WTC11 (cell line): ENCODE measurements at regions not wholly inside any gene's neighbourhood (a gene's known extent, or its start where the extent isn't known, plus 50 kb on each side); places are given as distances from the start of the nearest gene placed in this dataset.
"Not testable (repeated sequence)": the region's sequence is repeated elsewhere in the genome, so short reads cannot be mapped to it uniquely, and the experiment has no call there.

ENCODE experiments used
- ATAC-seq: fragments of 200-7000 bp; cut with Tn5 transposase; 2 replicates; pipeline ENCODE4 v1.10.0; 2021; ENCODE audit warnings: mild to moderate bottlenecking, moderate library complexity
- CTCF ChIA-PET: fragments of 300-600 bp; sonication (Branson Sonifier 250); formaldehyde crosslinking; loops from one replicate; lab custom pipeline; 2021; ENCODE audit warnings: antibody characterized with exemption; lab: Charles Lee
- POLR2A ChIA-PET: fragments of 350-600 bp; sonication (Branson Sonifier 250); formaldehyde crosslinking; loops from one replicate; lab custom pipeline; 2021; ENCODE audit warnings: antibody characterized with exemption; lab: Charles Lee
- DNase-seq: peaks from one replicate; pipeline ENCODE4 v3.0.0; 2021; ENCODE audit warnings: low spot score
- H3K27ac Mint-ChIP-seq: 2 replicates; pipeline ENCODE4 v1.8.0; 2021; ENCODE audit warnings: mixed read lengths
- H3K27me3 Mint-ChIP-seq: 2 replicates; pipeline ENCODE4 v1.8.0; 2021; ENCODE audit warnings: low read depth, mild to moderate bottlenecking, moderate library complexity, mixed read lengths
- H3K36me3 Mint-ChIP-seq: 2 replicates; pipeline ENCODE4 v1.8.0; 2021; ENCODE audit warnings: mixed read lengths
- H3K4me1 Mint-ChIP-seq: 2 replicates; pipeline ENCODE4 v1.8.0; 2022; ENCODE audit warnings: mixed read lengths
- H3K4me3 Mint-ChIP-seq: 2 replicates; pipeline ENCODE4 v1.8.0; 2021; ENCODE audit warnings: mild to moderate bottlenecking, moderate library complexity, mixed read lengths
- H3K9me3 Mint-ChIP-seq: 2 replicates; pipeline ENCODE4 v1.8.0; 2021; ENCODE audit warnings: mixed read lengths
- TEAD4 ChIP-seq: sonication (generic); formaldehyde crosslinking; IDR thresholded peaks from 2 replicates; pipeline ENCODE4 v1.8.0; 2022; ENCODE audit warnings: mild to moderate bottlenecking, missing genetic modification reagents
- ZNF512 ChIP-seq: sonication (generic); formaldehyde crosslinking; IDR thresholded peaks from 2 replicates; pipeline ENCODE4 v1.8.1; 2022; ENCODE audit warnings: missing genetic modification reagents, borderline replicate concordance

- no peak for TF ChIP-seq ZNF512
- no peak for TF ChIP-seq TEAD4 (CRISPR knock-in tag)
Measured at GRCh38 chr5:20832204-20833080, 844.4 kb upstream of the CDH18 start (continued).

DNA sequence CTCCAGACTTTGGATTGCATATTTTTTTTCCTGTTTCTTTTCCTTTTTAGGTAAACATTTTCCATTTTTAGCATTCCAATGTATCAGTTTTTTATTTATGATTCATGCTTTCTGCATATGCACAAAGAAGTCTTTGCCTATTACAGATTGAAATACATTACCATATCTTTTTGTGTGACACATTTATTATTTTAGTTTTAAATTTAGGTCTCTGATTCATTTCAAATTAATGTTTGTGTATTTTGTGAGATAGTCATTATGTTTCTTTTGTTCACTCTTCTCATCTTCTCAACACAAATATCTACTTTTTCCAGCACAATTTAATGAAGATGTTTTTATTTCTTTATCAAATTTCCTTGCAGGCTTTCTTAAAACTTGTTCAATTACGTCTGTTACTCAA is 838.0 kb upstream of the CDH18 start:
- H3K4me1 Mint-ChIP-seq, H3K27ac Mint-ChIP-seq, ATAC-seq, DNase-seq, H3K27me3 Mint-ChIP-seq, CTCF ChIA-PET, POLR2A ChIA-PET, H3K4me3 Mint-ChIP-seq, H3K9me3 Mint-ChIP-seq, H3K36me3 Mint-ChIP-seq: not testable (repeated sequence)

- H3K36me3 Mint-ChIP-seq, H3K4me3 Mint-ChIP-seq, DNase-seq, H3K4me1 Mint-ChIP-seq, H3K27me3 Mint-ChIP-seq, ATAC-seq, CTCF ChIA-PET, POLR2A ChIA-PET, H3K27ac Mint-ChIP-seq: not testable (repeated sequence)
- peaks cover 11% of the 10 kb centered on the region for H3K9me3 Mint-ChIP-seq
Measured at GRCh38 chr5:20797216-20797615, 809.2 kb upstream of the CDH18 start.

DNA sequence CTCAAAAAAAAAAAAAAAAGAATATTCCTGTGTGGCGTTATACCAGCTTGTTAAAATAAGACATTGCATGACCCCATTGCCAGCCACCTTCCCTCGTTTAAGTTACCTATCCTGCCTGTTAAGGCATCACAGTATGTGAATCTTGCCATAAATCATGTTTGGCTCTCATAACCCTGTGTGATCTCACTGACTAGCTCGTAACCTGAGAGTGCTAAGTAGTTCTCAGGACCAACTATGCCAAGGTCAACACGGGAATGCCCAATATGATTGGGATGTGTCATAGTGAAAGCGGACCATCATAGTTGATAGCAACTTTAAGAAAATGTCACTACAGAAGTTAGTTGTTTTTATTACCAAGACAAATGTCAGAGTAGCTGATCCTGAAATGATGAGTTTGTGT is 796.8 kb upstream of the CDH18 start:
- H3K27ac Mint-ChIP-seq, H3K4me3 Mint-ChIP-seq, ATAC-seq, H3K9me3 Mint-ChIP-seq, H3K36me3 Mint-ChIP-seq, POLR2A ChIA-PET, CTCF ChIA-PET, H3K27me3 Mint-ChIP-seq, H3K4me1 Mint-ChIP-seq, DNase-seq: not testable (repeated sequence)

DNA sequence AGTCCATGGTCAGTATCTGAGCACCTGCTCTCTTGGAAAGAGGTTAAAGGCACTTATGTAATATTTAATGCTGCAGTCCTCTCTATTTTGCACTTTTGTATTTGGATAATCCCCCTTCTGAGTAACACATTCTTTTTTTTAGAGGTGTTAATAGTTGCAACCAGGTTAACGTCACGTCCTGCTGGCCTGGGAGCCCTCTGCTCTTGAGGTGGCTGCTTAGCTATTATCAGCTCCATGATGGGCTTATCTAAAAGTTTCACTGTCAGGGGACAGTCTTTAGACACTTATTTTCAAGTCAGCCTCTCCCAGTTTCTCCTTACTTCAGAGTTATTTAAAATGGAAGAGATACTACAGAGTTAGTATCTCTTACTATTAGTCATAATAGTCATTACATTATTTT is 795.5 kb upstream of the CDH18 start:
- CTCF ChIA-PET, H3K4me3 Mint-ChIP-seq, H3K27ac Mint-ChIP-seq, H3K36me3 Mint-ChIP-seq, H3K9me3 Mint-ChIP-seq, DNase-seq, POLR2A ChIA-PET, H3K4me1 Mint-ChIP-seq, ATAC-seq, H3K27me3 Mint-ChIP-seq: not testable (repeated sequence)

GRCh38 chr5:20771338-20771737 is 783.3 kb upstream of the CDH18 start:
- H3K4me3 Mint-ChIP-seq, H3K27me3 Mint-ChIP-seq, H3K4me1 Mint-ChIP-seq, POLR2A ChIA-PET, DNase-seq, CTCF ChIA-PET, ATAC-seq, H3K27ac Mint-ChIP-seq, H3K36me3 Mint-ChIP-seq, H3K9me3 Mint-ChIP-seq: not testable (repeated sequence)

GRCh38 chr5:20765074-20765473 is 777.1 kb upstream of the CDH18 start:
- POLR2A ChIA-PET, H3K4me3 Mint-ChIP-seq, H3K4me1 Mint-ChIP-seq, ATAC-seq, H3K36me3 Mint-ChIP-seq, DNase-seq, H3K27ac Mint-ChIP-seq, CTCF ChIA-PET, H3K9me3 Mint-ChIP-seq, H3K27me3 Mint-ChIP-seq: not testable (repeated sequence)

DNA sequence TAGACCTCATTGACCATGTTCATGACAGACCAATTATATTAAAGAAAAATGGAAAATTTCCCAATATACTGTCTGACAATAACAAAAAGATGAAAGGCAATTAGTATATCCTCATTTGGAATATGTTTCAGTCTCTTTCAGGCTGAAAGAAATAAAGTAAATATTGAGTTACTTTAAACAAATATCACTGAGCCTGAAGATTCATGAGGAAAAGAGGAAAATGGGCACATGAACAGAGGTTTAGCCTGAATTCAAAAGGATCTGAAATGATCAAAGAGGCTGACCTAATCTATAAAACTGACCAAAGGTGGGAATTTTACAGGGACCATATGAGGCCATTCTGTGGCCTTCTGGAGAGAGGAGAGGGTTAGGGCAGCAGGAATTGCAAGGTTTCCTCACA is 771.5 kb upstream of the CDH18 start:
- H3K36me3 Mint-ChIP-seq, H3K9me3 Mint-ChIP-seq, H3K4me3 Mint-ChIP-seq, POLR2A ChIA-PET, H3K4me1 Mint-ChIP-seq, ATAC-seq, DNase-seq, H3K27ac Mint-ChIP-seq, CTCF ChIA-PET, H3K27me3 Mint-ChIP-seq: not testable (repeated sequence)

- H3K36me3 Mint-ChIP-seq: not testable (repeated sequence)
Measured at GRCh38 chr5:20752179-20752578, 764.2 kb upstream of the CDH18 start.

GRCh38 chr5:20735715-20736114 is 747.7 kb upstream of the CDH18 start:
- H3K4me1 Mint-ChIP-seq, H3K4me3 Mint-ChIP-seq, POLR2A ChIA-PET, H3K36me3 Mint-ChIP-seq, ATAC-seq, H3K27me3 Mint-ChIP-seq, DNase-seq, H3K27ac Mint-ChIP-seq, CTCF ChIA-PET: not testable (repeated sequence)
- peaks cover 27% of the 10 kb centered on the region for H3K9me3 Mint-ChIP-seq

More at GRCh38 chr5:20752179-20752578, 764.2 kb upstream of the CDH18 start:
- H3K4me3 Mint-ChIP-seq, H3K27ac Mint-ChIP-seq, H3K4me1 Mint-ChIP-seq, DNase-seq, CTCF ChIA-PET, ATAC-seq, H3K9me3 Mint-ChIP-seq, H3K27me3 Mint-ChIP-seq, POLR2A ChIA-PET: not testable (repeated sequence)

- H3K36me3 Mint-ChIP-seq, H3K4me1 Mint-ChIP-seq, CTCF ChIA-PET, POLR2A ChIA-PET, H3K4me3 Mint-ChIP-seq, H3K27me3 Mint-ChIP-seq, ATAC-seq, H3K27ac Mint-ChIP-seq, DNase-seq: not testable (repeated sequence)
- peaks cover 12% of the 10 kb centered on the region; the same call in 1 of the 2 replicates for H3K9me3 Mint-ChIP-seq
Measured at GRCh38 chr5:20732223-20732622, 744.2 kb upstream of the CDH18 start.

- H3K4me1 Mint-ChIP-seq, H3K27me3 Mint-ChIP-seq, DNase-seq, H3K9me3 Mint-ChIP-seq, H3K27ac Mint-ChIP-seq, CTCF ChIA-PET, POLR2A ChIA-PET, H3K36me3 Mint-ChIP-seq, ATAC-seq, H3K4me3 Mint-ChIP-seq: not testable (repeated sequence)
Measured at GRCh38 chr5:20721286-20721685, 733.3 kb upstream of the CDH18 start.
